ENCODE measurements at regions not wholly inside any gene's neighbourhood (a gene's known extent, or its start where the extent isn't known, plus 50 kb on each side); places are given as distances from the start of the nearest gene placed in this dataset.
"Not testable (repeated sequence)": the region's sequence is repeated elsewhere in the genome, so short reads cannot be mapped to it uniquely, and the experiment has no call there.

DNA sequence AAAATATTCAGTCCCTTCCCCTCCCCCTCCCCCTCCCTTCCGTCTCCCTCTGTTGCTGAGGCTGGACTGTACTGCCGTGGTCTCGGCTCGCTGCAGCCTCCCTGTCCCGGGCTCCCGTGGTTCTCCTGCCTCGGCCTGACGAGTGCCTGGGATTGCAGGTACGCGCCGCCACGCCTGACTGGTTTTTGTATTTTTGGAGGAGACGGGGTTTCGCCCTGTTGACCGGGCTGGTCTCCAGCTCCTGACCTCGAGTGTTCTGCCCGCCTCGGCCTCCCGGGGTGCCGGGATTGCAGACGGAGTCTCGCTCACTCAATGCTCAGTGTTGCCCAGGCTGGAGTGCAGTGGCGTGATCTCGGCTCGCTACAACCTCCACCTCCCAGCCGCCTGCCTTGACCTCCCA is 135.5 kb upstream of the PROKR2 start:
- not testable (repeated sequence) for DNase-seq

GRCh38 chr20:5451643-5452210 is 135.0 kb upstream of the PROKR2 start:
- no peak for DNase-seq

DNA sequence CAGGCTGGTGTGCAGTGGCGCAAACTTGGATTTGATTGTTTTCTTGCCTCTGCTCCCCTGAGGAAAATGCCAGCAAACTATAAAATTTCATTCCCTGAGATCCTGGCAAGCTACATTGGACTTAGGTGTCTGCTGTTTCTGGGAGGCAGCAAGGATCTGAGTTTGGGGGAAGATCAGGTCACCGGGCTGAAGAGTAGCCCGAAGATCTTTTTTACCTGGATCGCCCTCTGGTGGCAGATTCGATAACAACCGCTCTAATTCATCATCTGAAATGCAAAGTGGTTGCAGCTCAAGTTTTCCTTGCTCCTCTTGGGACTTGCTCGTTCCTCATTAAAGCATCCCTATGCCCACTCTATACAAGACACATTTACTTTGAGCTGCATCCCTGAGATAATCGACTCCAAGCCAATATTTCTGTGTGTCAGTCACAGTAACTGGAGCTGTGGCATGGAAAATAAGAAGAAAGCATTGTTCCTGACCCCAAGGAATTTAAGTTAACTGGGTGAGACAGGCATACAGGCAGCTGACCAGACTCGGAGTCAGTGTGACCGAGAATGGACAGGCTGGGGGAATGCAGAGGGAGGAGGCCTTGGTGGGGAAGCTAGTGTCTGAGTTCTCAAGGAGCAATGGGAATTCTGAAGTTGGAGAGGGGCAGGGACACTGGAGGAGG is 131.8 kb upstream of the PROKR2 start:
- DNase-seq: peak; percentile 52 to 70

DNA sequence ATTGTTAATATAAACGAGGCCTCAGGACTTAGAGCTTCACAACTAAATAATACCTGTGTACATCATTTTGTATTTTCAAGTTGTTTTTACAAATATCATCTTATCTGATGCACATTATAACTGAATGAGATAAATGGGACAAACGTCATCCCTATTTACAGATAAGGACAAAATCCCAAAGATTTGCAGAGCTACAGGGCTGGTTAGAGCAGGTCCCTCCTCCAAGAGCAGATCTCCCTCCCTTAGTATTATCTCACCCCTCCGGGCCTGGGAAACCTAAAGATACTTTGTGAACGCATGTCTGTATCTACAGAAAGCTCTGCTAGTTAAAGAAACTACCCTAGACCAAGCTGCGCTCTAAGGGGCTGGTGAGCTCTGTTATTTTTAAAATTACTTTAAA is 130.4 kb upstream of the PROKR2 start:
- no peak for DNase-seq

DNA sequence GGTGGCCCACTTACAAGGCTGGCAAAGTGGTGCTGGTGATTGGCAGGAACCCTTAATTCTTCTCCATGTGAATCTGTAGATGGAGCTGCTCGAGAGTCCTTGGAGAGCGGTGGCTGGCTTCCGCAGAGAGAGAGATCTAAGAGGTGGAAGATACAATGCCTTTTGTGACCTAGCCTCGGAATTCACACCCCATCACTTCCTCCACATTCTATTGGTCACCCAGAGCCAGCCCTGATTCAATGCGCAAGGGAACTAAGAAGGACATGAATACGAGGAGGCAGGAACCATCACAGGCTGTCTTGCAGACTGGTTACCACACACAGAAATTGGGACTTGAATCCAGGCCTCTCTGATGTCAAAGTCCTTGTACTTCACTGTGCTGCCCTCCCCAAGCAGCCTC is 128.9 kb upstream of the PROKR2 start:
- DNase-seq: no peak

DNA sequence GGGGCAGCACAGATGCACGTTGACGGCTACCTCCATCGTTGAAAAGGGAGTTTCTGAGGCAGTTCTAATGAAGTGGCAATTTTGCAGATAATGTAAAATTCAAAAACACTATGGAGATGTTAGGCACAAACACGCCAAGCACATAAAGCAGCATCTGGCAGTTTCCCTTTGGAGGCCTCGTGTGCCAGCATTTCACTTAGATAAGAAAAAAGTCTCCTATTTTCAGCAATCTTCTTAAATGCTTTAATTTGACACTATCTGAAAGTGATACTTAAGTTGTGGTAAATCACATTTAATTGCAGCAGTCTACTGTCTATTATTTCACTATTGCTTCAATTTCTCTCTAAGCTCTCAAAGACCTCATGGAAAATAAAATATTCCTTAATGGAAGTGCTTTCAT is 125.3 kb upstream of the PROKR2 start:
- DNase-seq: no peak

DNA sequence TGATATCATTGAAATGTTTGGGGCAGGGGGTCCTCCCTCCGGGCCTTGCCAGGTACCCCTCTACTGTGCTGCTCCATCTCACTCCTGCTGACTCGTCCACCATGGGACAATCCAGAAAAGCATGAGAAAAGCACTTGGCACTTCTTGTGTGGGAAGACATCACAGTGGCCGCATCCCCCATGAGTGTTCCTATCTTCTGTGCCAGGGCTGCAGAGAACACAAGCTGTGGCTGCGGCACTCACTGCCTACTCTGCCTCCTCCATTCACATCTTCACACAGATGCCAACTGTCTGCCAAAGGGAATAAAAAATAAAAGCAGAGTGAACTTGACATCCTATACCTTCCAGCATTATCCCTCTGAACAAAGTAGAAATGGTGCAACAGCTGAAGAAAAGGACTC is 117.4 kb upstream of the PROKR2 start:
- no peak for DNase-seq

GRCh38 chr20:5433352-5433751 is 116.6 kb upstream of the PROKR2 start:
- DNase-seq: no peak

DNA sequence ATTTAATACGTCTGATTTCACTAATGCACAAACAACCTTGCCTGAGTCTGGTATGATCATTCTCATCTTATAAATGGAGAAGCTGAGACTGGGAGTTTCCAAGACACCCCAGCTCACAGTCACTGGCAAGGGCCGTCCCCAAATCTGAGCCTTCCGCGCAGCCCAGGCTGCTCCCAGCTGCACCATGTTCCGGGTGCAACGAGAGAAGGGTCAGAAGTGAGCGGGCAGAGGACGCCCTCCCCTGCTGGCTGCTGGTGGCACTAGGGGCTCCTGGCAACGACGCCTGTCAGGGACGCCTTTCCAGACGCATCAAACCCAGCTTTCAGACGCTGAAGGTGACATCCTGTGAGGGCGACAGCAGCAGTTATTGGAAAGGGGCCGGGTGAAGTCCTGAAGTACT is 115.3 kb upstream of the PROKR2 start:
- no peak for DNase-seq

DNA sequence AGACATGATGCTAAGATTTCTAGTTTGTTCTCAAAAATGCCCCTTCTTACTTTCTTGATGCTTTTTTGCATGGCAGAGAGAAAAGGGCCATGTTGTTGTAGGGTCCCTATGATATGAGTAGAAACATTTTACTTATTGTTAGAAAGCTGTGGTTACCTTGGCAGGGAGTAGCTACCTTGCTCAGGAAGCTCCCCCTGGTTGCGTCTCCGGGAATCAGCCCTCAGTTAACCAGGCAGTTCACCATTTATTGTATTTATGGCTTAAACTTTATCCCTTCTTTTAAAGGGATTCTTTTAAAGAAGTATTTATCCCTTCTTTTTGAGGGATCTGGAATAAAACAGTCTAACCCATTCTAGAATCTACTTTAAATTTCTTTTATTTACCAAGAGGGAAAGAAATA is 113.9 kb upstream of the PROKR2 start:
- no peak for DNase-seq

DNA sequence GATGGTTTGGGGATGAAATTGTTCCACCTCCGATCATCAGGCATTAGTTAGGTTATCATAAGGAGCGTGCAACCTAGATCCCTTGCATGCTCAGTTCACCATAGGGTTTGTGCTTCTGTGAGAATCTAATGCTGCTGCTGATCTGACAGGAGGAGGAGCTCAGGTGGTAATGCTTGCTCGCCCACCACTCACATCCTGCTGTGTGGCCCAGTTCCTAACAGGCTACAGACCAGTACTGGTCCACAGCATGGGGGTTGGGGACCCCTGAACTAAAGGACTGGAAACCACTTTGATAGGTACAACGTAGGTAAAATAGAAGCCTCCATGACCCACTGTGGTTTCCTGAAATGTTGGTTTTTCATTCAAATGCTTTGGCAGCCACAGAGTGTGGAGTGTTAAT is 109.3 kb upstream of the PROKR2 start:
- no peak for DNase-seq

- no peak for DNase-seq
Measured at GRCh38 chr20:5416086-5416485, 99.3 kb upstream of the PROKR2 start.

DNA sequence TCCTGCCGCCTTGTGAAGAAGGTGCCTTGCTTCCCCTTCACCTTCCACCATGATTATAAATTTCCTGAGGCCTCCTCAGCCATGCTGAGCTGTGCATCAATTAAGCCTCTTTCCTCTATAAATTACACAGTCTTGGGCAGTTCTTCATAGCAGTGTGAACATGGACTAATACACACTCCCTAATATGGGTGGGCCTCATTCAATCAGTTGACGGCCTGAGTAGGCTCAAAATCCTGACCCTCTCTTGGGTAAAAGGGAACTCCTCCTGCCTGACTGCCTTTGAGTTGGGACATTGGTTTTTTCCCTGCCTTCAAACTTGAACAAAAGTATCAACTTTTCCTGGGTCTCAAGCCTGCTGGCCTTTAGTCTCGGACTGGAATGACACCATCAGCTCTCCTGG is 96.6 kb upstream of the PROKR2 start:
- no peak for DNase-seq

- no peak for DNase-seq
Measured at GRCh38 chr20:5410470-5410869, 93.7 kb upstream of the PROKR2 start.

- DNase-seq: no peak
Measured at GRCh38 chr20:5402903-5403531, 86.3 kb upstream of the PROKR2 start.

GRCh38 chr20:5401277-5401875 is 84.6 kb upstream of the PROKR2 start:
- DNase-seq: no peak

DNA sequence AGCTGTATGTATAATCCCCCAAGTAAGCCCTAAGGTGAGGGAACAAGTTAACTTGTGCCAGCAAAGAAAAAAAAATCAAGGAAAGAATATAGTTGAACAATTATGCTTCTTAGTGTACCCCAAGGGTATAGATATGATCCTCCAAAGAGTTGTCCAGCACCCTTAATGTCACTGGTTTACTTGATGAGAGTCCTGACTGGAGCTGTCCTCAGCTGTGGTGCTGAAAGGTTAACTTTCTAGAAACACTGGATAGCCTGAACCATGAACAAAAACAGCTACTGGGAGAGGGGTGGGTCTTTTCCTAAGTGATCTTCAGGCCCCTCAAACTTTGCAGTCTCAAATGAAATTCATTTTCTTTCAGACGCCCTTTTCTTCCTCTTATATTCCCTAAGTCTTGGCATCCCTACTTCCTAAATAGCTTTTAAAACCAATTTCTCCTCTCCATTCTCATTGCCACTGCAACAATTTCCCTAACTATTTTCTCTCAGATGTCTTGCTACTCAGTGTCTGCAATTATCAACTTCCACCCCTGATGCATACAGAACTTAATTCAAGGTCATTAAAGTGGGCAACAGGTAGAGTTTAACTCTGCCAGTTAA is 83.5 kb upstream of the PROKR2 start:
- no peak for DNase-seq

DNA sequence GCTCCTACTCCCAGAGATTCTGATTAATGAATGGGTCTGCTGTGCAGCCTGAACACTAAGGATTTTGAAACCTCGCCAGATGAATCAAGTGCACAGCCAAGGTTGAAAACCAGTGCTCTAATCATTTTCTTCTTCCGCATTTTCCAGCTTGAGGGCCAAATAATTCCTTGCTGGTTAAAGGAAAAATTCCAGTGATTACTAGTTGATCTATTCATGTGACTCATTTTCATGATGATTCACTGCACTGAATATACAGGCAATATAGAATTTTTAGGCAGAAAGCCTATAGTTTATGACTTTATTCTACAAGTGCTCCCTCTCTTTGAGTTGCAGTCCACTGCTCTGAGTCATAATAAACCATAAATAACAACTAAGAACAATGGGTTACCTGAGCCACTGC is 80.6 kb upstream of the PROKR2 start:
- no peak for DNase-seq

- DNase-seq: no peak
Measured at GRCh38 chr20:5395932-5396727, 79.4 kb upstream of the PROKR2 start.

GRCh38 chr20:5393218-5393870 is 76.6 kb upstream of the PROKR2 start:
- peak; percentile 85 to 87 for DNase-seq

GRCh38 chr20:5390720-5391119 is 74.0 kb upstream of the PROKR2 start:
- no peak for DNase-seq

DNA sequence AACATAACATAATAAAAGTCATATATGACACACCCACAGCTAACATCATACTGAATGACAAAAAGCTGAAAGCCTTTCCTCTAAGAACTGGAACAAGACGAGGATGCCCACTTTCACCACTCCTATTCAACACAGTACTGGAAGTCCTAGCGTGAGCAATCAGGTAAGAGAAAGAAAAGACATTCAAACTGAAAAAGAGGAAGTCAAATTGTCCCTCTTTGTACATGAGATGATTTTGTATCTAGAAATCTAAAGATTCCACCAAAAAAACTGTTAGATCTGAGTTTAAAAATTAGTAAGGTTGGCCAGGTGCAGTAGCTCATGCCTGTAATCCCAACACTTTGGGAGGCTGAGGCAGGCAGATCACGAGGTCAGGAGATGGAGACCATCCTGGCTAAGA is 70.1 kb upstream of the PROKR2 start:
- not testable (repeated sequence) for DNase-seq
